HG03159 (cell line): ENCODE measurements at regions not wholly inside any gene's neighbourhood (a gene's known extent, or its start where the extent isn't known, plus 50 kb on each side); places are given as distances from the start of the nearest gene placed in this dataset.

Experiments used
- ATAC-seq: cut with Tn5 transposase; IDR thresholded peaks from one replicate; pipeline ENCODE4 v1.9.1; 2021; ENCODE audit warnings: mild to moderate bottlenecking, moderate library complexity; ENCODE audit not compliant: unreplicated experiment

DNA sequence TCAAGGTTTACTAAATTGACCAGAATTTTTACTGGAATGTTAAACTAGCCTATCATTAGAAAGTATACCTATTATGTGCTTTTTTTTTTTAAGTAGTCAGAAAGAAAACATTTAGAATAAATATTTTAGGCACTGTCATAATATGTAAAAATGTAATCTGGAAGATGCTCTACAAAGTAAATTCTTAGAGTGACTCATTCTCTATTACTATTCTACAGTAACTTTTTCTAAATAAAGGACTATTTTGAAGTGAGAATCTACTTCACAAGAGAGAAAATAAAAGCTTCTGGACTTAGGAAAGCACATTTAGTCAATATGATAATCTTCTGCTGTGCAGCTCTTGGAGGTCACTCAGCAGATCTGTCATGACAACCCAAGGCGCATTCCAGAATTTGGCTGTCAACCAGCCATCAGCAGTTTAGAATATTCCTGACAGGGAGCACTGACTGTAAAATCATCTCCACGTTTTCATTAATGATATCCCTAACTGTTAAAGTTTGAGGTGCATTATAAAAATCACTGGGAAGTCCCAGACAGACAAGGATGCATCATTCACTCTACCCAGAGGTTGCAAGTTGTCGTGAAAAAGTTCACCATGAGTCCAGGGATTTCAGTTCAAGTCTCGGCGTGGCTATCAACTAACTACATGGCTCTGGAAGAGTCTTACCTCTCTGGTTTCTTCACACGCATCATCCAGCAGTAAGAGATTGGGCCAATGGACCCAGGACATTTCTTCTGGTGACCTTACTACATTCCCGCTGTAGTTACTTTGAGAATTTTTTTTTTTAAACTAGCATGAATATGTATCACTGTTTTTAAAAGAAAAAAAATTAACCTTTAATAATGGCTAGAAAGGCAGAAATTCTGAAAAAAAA lies 374.9 kb downstream of the GJA1 start:
- ATAC-seq, result no peak

DNA sequence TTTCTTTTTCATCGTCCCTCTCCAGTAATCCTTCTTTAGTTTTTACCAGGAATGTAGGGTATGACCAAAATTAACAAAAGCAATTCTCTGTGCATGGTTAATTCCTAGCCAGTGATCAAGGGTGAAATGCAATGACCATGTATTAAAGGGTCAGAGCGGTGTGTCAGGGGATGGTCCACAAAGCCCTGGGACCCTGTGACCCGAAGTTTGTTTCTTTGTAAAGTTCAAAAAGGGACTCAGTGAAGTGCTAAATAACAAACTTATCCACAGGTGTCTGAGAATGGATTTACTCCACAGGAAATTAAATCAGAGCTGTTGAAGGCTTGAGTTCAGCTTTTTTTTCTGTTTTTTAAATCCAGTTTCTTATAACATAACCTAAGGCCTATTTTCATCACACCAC lies 375.7 kb downstream of the GJA1 start:
- no peak for ATAC-seq

DNA sequence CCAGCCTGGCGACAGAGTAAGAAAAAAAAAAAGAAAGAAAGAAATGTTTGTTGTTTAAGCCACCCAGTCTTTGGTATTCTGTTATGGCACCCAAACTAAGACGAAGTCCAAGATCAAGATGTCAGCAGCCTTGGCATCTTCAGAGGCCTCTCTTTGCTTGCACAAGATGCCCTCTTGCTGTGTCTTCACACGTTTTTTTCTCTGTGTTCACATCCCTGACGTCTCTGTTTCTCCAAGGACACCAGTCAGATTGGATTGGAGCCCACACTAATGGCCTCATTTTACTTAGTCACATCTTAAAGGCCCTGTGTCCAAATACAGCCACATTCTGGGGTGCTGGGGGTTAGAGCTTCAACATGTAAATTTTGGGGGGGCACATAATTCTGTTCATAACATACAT lies 380.9 kb downstream of the GJA1 start:
- no peak for ATAC-seq

DNA sequence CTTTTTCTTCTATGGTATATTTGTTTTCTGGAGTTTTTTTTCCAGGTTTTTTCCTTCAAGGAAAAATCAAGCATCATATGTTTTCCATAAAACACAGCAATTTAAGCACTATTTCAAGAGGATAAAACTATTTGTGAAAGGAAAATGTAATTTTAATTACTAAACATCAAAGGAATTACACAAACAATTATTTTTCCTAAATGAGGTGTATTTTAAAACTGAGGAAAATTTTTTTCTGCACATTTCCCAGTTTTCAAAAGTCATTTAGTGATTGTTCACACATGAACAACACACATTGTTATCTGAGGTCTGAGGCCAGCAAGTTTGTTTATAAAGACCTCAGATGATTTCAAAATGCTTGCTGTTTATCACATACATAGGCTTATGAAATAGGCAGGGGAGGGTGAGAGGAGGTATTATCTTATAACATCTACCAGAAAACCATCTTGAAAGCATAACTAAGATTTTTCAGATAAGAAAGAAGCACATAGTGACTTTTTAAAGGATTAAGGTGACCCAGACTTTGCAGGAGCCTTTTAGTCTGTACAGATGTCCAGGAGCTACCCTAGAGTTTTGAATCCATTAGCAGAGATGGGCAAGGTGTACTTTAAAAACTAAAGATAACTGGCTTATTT lies 381.6 kb downstream of the GJA1 start:
- no peak for ATAC-seq

DNA sequence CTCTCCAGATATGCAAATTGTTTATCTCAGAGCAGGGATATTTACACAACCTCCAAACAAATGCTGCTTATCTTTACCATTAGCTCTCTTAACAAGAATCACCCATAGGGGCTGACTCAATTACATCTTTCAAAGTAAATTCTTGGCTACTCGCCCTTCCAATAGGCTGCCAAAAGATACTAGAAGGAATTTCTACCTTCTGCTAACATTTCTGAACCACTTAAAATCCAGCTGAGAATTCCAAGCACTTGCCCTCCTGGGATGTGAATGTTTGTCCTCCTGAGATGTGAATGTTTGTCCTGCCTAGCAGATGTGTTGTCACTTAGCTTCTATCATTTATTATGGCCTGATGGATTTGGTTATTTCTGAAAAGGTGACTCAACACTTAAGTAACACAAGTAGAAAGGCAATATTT lies 388.0 kb downstream of the GJA1 start:
- ATAC-seq, result no peak

DNA sequence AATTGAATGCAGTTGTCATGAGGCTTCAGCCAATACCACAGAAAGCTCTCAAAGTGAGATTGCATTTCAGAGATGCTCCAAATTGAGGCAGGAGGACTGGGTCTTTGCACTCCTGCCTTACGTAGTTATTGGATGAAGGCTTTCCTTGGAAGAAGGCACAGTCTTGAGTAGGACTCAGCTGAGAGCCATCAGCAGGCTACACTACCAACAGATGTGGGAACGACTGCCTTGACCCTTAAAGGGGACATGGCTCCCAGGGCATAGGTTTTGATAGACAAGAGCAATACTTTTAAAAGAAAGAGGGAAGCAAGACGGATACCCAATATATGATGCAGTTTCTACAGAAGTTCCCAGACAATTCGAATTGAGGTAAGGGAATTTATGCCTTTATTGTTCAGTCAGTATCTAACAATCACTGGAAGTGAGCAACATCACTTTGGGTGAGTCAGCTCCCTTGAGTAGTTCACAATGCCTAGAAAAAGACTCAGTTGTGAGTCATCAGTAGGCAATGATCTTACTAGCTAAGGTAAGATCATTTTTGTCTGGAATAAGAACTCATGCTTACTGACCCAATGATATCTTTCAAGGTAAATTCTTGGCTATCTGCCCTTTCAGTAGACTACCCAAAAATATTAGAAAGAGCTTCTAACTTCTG lies 390.8 kb downstream of the GJA1 start:
- ATAC-seq, result no peak

DNA sequence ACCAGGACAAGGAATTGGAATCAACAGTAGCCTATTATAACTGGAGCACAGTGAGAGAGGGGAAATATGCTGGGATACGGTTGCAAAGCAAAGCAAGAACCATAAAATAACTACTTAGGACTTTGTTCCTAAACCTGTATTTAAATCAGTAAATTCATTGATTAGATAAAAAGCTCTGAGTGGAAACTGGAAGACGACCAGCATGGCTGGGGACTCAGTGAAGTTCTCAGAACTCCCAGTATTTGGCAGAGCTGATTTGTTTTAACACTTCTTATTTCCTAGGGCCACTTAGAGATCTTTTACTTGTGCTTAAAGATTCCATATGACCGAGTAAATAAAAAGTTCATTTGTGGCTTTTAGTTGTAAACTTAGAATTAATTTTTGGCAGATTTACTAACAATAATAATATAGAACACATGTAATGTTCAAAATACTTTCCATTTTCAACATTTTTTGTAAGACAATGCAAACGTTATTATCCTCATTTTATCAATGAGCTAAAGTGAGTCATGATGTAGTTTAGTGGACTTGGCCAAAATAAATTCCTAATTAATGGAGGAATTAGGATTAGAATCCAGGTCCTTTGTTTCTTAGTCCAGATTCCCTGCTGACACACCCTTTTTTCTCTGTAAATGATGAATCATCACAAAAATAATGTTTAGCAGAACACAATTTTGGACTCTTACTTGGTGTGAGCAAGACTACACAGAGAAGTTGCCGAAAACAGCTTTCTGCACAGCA lies 392.9 kb downstream of the GJA1 start:
- ATAC-seq, result no peak

DNA sequence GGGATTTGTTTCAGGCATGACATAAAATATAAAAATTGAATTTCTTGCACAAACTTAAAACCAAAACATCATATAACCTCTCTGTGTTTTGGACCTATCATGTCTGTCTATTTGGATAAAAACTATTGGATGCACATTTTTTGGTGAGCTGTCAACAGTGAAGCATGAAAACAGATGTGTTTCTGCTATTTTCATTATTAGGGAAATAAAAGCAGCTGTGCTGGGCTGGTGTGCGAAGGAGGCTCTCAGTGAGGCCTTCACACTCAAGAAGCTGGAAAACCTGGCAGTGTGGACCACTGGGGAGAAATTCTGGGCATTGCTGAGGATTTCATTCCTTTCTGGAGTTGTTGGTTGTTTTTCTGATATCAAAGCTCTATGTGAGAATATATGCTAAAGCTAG lies 395.3 kb downstream of the GJA1 start:
- ATAC-seq, result no peak

DNA sequence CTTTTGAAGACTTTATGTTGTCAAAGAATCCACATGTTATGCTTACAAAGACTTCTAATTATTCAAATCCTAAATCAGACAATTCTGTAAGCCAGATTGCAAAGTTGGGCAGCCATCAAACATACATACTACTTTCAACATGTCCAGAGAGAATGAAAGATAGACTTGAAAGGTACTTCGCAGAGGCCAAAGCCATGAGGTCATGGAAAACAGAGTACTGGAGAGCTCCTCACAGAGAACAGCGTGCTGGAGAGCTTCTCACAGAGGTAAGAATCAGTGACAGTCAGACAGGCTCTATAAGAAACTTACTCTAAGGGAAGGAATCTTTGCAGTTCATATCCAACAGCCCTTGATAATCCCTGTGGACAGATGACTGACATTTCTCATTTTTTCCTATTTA lies 400.2 kb downstream of the GJA1 start:
- ATAC-seq, result no peak

DNA sequence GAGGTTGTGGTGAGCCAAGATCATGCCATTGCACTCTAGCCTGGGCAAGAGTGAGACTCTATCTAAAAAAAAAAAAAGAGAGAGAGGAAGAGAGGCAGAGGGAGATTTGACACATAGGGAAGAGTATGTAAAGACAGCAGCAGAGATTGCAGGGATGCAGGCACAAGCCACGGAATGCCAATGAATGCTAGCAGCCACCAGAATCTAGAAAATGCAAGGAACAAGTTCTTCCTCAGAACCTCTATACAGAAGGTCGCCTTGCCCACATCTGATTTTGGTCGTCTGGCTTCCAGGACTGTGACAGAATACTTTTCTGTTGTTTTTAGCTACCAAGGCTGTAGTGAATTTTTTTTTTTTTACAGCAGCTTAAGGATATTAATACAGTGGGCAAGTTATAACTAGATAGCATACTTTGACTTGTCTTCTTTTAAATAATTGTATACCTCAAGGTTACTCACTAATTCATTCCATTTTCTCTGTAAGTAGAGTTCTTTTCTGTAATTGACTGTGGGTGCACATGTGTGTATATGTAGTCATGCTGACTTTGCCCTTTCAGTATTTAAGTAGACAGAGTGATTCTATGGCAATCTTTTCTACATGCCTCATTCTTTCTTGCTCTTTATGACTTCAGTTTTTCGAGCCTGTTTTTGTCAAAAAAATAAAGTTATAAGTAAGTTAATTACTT lies 402.2 kb downstream of the GJA1 start:
- ATAC-seq, result no peak

DNA sequence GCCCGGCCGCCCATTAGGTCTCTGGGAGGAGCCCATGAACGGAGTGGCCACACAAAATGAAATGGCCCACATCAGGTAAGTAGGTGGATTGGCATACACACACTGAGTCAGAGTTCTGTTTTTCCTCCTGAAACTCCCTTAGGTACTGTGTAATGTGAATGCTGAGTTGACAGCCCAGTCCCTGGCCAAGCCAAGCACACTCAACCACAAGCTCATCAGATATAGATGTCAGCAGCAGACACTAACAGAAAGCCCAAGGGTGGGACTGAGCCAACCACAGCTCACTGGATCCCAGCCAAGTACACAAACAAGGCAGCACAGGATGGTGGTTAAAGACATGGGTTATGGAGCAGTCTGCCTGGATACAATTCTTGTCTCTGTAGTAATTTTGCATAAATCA lies 403.4 kb downstream of the GJA1 start:
- no peak for ATAC-seq

DNA sequence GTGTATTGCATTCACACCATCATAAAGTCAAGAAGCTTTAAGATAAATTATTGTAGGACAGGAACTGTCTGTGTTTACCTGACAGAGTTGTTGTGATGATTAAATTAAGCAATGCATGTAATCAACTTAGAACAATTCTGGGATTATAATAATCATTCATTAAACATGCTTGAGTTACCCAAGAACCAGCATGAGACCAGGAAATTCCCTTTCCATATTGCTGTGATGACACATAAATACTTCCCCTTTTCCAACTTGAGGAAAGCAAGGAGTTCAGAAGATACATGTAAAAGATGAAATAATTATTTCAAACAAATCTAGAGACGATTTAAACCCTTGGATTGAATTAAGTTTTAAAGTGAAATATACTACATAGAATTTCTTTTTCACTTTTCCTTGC lies 404.4 kb downstream of the GJA1 start:
- no peak for ATAC-seq

DNA sequence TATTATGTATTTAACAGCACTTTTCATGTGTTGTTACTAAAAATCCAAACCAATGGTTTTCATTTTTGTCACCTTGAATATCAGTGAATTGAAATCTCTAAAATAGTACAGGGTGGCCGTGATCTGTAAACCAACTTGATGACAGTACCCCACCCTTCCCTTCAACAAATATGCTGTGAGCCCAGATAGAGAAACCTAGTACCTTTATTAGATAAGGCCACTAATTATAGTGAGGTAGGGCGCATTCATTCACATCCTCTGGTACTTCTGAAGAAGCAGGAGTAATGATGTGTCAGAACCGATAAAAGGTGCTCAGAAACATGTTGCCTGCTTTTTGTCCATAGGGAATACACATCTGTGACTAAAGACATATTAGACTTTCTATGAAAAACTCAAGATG lies 409.5 kb downstream of the GJA1 start:
- ATAC-seq, result no peak

DNA sequence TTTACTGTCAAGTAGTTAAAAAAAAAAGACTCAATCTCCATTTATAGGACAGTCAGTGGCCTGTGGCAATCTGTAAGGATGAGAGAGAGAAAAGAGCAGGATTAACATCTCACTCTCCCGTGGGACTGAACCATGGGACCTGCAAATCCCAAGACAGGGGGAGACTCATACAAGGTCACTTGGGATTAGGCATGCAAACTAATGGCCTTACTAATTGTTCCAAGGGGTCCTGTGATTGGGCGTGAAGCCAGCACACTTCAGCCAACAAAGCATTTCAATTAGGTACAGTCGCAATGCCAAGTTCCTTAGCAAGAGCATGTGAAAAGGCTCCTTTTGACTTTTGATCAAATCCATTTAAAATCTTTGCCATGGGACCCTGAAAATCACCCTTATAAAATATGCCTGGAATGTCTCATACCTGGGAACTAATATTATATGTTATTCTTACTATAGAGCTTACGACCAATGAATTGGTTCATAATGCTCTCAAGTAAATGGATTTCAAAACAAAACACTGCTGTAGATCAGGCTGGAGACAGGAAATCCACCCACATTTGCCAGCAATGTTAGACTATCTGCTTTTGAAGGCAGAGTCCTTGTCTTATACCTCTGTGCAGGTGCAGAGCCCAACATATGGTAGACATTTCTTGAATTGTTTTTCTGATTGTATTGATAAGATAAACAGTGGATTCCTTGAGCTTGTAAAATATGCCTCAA lies 412.5 kb downstream of the GJA1 start:
- ATAC-seq, result no peak

DNA sequence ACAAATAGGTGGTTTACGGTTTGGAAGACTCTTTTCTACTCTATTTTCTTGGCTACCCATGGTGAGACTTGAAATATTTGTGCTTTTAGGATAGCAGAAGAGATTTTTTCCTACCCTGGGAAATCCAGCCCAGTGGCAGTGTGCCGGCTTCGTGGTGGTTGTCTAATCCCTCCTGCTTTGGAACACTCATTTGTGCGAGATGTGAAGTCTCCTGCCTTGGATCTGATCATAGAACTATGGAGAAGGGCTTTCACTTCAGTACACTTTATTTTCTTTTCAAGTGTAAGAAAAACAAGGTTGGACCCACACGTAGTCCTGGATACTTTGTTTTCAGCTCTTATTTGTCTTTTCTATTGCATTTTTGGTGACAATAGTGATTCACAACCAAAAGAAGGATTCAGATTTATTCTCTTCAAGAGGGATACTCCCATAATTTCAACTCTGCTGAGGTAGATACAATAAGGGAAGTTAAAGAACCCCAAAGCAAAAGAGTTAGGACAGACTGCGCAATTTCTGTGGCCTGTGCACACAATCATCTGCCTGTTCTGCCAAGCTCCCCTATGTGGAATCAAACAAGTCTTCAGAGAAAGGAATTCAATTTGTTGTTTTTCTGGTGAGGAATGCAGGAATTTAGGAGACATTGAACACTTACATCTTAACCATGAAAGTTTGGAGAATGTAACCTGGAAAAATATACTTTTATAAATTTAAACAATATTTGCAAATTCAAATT lies 413.2 kb downstream of the GJA1 start:
- no peak for ATAC-seq

DNA sequence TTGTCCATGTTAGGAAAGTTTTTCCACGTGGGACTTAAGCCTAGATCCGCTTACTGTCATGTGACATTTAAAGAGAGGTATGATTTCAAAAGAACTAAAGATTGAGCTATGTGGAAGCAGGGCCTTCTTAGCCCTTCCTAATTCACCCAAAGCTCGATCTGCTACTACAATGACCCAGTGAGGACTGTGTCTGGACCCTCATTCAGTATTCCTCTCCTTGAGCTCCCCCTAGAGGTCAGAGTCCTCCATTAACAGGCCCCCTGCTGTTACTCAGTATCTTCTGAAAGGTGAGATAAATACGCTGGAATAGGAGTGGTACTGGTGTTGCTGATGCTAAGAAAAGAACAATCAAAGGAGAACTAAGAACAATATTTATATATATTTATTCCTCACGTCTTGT lies 414.0 kb downstream of the GJA1 start:
- ATAC-seq, result peak; percentile 92

DNA sequence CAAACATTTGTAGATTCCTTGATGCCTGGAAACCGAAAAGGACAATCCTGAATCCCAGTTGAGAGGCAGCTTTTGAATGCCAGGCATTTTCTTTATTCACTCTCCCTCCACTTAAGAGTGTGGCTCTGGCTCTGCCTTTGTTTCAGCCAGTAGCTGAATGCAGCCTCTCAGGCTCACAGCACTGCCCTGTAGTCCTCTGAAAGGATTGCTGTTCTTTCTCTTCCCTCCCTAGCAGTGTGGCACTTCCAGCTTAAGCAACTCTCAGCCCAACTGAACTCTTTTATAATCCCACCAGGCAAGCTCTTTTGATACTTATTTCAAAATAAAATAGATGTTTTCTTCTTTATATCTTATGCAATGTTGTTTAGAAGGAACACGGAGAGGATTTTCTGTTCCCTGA lies 415.6 kb downstream of the GJA1 start:
- ATAC-seq, result no peak

DNA sequence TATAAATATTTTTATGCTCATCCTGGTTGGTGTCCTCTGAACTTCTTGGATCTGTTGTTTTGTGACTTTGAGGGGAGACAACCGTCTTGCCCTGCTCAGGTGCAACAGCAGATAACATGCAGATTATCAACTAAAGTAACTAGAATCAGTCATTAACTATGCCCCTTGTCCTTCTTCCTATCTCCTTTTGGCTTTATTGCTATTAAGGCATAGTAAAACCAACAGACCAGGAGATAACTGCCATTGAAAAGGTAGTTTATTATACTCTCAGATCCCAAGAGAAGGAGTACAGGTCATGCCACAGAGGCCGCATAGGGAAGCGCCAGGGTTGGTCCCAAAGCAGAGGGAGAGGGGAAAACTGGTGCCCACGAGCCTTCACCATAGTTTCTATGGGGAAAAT lies 418.2 kb downstream of the GJA1 start:
- ATAC-seq, result no peak

DNA sequence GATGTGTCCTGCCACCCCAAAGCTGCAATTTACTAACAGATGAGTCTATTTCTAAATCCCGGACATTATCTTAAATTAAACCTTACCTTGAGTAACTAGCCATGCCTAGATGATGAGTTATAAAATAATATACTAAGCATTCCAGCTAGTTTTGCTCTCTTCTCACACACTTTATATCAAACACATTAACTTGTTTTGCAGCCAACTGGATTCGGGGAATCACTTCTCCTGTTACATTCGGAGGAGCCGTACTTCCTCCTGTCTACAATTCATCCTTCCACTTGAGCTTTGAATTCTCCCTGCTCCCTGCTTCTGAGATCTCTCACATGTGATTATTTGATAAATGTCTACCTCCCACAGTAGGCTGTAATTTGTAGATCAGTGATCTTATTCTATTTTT lies 420.1 kb downstream of the GJA1 start:
- ATAC-seq, result no peak

DNA sequence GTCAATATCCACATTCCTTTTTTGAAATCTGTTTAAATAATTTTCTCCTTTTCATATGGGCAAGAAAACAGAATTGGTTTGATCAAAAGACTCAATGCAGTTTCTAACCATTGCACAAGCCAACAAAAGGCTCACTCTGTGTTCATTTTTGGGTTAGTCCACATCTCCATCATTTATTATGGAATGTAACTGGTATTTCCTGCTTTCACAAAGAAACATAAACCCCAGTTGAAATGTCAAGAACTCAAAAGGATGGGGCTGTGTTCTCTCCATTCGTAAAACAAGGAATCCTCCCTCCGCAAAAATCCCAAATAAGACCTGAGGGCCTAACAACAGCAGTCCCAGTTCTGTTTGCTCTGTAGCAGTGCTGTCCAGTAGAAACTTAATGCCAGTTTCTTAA lies 420.9 kb downstream of the GJA1 start:
- ATAC-seq, result no peak
